SK-N-SH treated with all-trans-retinoic acid at 6 μM for 48 hours (cell line): ENCODE measurements at regions not wholly inside any gene's neighbourhood (a gene's known extent, or its start where the extent isn't known, plus 50 kb on each side); places are given as distances from the start of the nearest gene placed in this dataset.

Source experiments
- GLIS3 ChIP-seq: fragments of 250-450 bp; sonication (Bioruptor Pico); IDR thresholded peaks from 2 replicates; pipeline ENCODE4 v1.5.0; 2020; ENCODE audit warnings: mild to moderate bottlenecking, moderate library complexity
- ZC3H10 ChIP-seq: fragments of 250-450 bp; sonication (Bioruptor Pico); IDR thresholded peaks from 2 replicates; pipeline ENCODE4 v1.5.1; 2021; ENCODE audit warnings: mild to moderate bottlenecking, moderate library complexity
- ZFP3 ChIP-seq: fragments of 250-450 bp; sonication (Bioruptor Pico); IDR thresholded peaks from 2 replicates; pipeline ENCODE4 v1.5.0; 2020; ENCODE audit warnings: mild to moderate bottlenecking, moderate library complexity
- ZNF70 ChIP-seq: fragments of 450-650 bp; formaldehyde crosslinking; IDR thresholded peaks from 2 replicates; pipeline ENCODE4 v1.5.0; 2020; ENCODE audit warnings: mild to moderate bottlenecking, moderate library complexity
- TF ChIP-seq, protein P1 (sequence below): fragments of 250-450 bp; sonication (Bioruptor Pico); IDR thresholded peaks from 2 replicates; pipeline ENCODE4 v1.8.0; 2020; ENCODE audit warnings: mild to moderate bottlenecking, moderate library complexity, borderline replicate concordance

DNA sequence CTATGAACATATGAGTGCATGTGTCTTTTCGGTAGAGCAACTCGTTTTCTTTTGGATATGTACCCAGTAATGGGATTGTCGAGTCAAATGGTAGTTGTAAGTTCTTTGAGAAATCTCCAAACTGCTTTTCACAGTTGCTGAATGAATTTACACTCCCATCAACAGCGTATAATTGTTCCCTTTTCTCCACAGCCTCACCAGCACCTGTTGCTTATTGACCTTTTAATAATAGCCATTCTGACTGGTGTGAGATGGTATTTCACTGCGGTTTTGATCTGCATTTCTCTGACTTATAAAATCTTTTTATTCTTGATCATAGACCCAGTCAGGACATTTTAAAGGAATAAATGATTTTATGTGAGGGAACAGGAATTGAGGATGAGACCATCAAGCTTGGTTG lies 165.0 kb upstream of the KCTD3 start:
- TF ChIP-seq ZNF70 (CRISPR knock-in tag) (no peak), ZFP3 (CRISPR knock-in tag) (no peak), GLIS3 (no peak), ZC3H10 (no peak)
- TF ChIP-seq, protein P1, sequence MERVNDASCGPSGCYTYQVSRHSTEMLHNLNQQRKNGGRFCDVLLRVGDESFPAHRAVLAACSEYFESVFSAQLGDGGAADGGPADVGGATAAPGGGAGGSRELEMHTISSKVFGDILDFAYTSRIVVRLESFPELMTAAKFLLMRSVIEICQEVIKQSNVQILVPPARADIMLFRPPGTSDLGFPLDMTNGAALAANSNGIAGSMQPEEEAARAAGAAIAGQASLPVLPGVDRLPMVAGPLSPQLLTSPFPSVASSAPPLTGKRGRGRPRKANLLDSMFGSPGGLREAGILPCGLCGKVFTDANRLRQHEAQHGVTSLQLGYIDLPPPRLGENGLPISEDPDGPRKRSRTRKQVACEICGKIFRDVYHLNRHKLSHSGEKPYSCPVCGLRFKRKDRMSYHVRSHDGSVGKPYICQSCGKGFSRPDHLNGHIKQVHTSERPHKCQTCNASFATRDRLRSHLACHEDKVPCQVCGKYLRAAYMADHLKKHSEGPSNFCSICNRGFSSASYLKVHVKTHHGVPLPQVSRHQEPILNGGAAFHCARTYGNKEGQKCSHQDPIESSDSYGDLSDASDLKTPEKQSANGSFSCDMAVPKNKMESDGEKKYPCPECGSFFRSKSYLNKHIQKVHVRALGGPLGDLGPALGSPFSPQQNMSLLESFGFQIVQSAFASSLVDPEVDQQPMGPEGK: no peak
